Ascending aorta (tissue), 2 donors: ENCODE measurements at regions not wholly inside any gene's neighbourhood (a gene's known extent, or its start where the extent isn't known, plus 50 kb on each side); places are given as distances from the start of the nearest gene placed in this dataset.

Experiments used
- DNase-seq, 2 donors: peaks; one replicate each; pipeline ENCODE4 v3.0.0-alpha.2; 2019; ENCODE audit warnings: low spot score in 2 of 2
- H3K27ac ChIP-seq, 2 donors: fragments of 200-600 bp; sonication (generic); one replicate each; pipeline ENCODE4 v1.5.1; 2016 to 2017; ENCODE audit warnings: mild to moderate bottlenecking in 1 of 2
- H3K27me3 ChIP-seq: fragments of 200-600 bp; sonication (generic); one replicate; pipeline ENCODE4 v1.5.1; 2017
- H3K36me3 ChIP-seq, 2 donors: fragments of 200-600 bp; sonication (generic); one replicate each; pipeline ENCODE4 v1.5.1; 2016
- H3K4me1 ChIP-seq, 2 donors: fragments of 200-600 bp; sonication (generic); one replicate each; pipeline ENCODE4 v1.5.1; 2016 to 2017; ENCODE audit warnings: mild to moderate bottlenecking in 1 of 2
- H3K4me3 ChIP-seq, 2 donors: fragments of 200-600 bp; sonication (generic); one replicate each; pipeline ENCODE4 v1.5.1; 2016 to 2017; ENCODE audit warnings: mild to moderate bottlenecking in 1 of 2
- H3K9me3 ChIP-seq, 2 donors: fragments of 200-600 bp; sonication (generic); one replicate each; pipeline ENCODE4 v1.5.1; 2016
- CTCF ChIP-seq, 3 experiments: fragments of 200-600 bp in 2 of 3; fragments of 450-650 bp in 1 of 3; sonication (generic) in 2 of 3; IDR thresholded peaks; one replicate each; pipeline ENCODE4 v1.5.1; 2016 to 2019; ENCODE audit warnings: antibody characterized with exemption in 3 of 3, mild to moderate bottlenecking in 1 of 3, moderate library complexity in 1 of 3
- intact Hi-C: fragments of 100-400 bp; cut with DNase I; formaldehyde crosslinking; loops from one replicate; pipeline ENCODE4 v1.15.1; 2023

- no peak for DNase-seq
- H3K4me1 ChIP-seq = peaks cover 0 to 22% of the 10 kb centered on the region in 2 donors
- H3K9me3 ChIP-seq = no peaks in the 10 kb centered on the region
- no peaks in the 10 kb centered on the region for H3K27me3 ChIP-seq
- H3K36me3 ChIP-seq = no peaks in the 10 kb centered on the region
- H3K27ac ChIP-seq = peak overlapping the region; percentile 70 to 79
- no peak overlapping the region for H3K4me3 ChIP-seq
- TF ChIP-seq CTCF (IDR thresholded peaks at IDR 0.05) = no peak
- intact Hi-C loops = loop anchor here (2.0 kb wide), 2 partner anchors 22 to 26 kb away; no protein-coding TSS in a partner anchor
Measured at GRCh38 chr2:120892271-120892966, 156.8 kb downstream of the GLI2 start.

- no peaks in the 10 kb centered on the region for H3K36me3 ChIP-seq
- H3K4me1 ChIP-seq = peaks cover 0 to 22% of the 10 kb centered on the region in 2 donors
- no peaks in the 10 kb centered on the region for H3K9me3 ChIP-seq
- peak overlapping the region; percentile 70 to 79 for H3K27ac ChIP-seq
- no peak for TF ChIP-seq CTCF (IDR thresholded peaks at IDR 0.05)
- DNase-seq = no peak
- peak overlapping the region in 1 of 2 donors; percentile 18 for H3K4me3 ChIP-seq
- no peaks in the 10 kb centered on the region for H3K27me3 ChIP-seq
- intact Hi-C loops = loop anchor here (2.0 kb wide), 2 partner anchors 22 to 26 kb away; no protein-coding TSS in a partner anchor
Measured at GRCh38 chr2:120892967-120893667, 157.4 kb downstream of the GLI2 start.

- no peak for DNase-seq
- intact Hi-C loops = loop anchor here (2.0 kb wide), 2 partner anchors 21 to 27 kb away; no protein-coding TSS in a partner anchor
- Histone ChIP-seq H3K27ac (peak overlapping the region; percentile 70 to 79), H3K4me1 (peaks cover 0 to 22% of the 10 kb centered on the region in 2 donors), H3K4me3 (no peak overlapping the region), H3K9me3 (no peaks in the 10 kb centered on the region), H3K36me3 (no peaks in the 10 kb centered on the region), H3K27me3 (no peaks in the 10 kb centered on the region)
- no peak for TF ChIP-seq CTCF (IDR thresholded peaks at IDR 0.05)
Measured at GRCh38 chr2:120893811-120894584, 158.3 kb downstream of the GLI2 start.

- Histone ChIP-seq H3K36me3 (no peaks in the 10 kb centered on the region), H3K9me3 (no peaks in the 10 kb centered on the region), H3K27me3 (no peaks in the 10 kb centered on the region), H3K4me1 (peaks cover 0 to 22% of the 10 kb centered on the region in 2 donors), H3K27ac (peak overlapping the region; percentile 6 to 70), H3K4me3 (no peak overlapping the region)
- TF ChIP-seq CTCF (IDR thresholded peaks at IDR 0.05) = no peak
- DNase-seq = no peak
- intact Hi-C loops = no loop called here
Measured at GRCh38 chr2:120894966-120895365, 159.3 kb downstream of the GLI2 start.

GRCh38 chr2:120896126-120896525 lies 160.5 kb downstream of the GLI2 start:
- Histone ChIP-seq H3K27me3 (no peaks in the 10 kb centered on the region), H3K4me1 (peaks cover 2 to 24% of the 10 kb centered on the region in 2 donors), H3K36me3 (no peaks in the 10 kb centered on the region), H3K27ac (no peak overlapping the region), H3K9me3 (no peaks in the 10 kb centered on the region), H3K4me3 (no peak overlapping the region)
- no peak for DNase-seq
- TF ChIP-seq CTCF (IDR thresholded peaks at IDR 0.05) = no peak
- intact Hi-C loops = no loop called here
